GM12878 (cell line): ENCODE measurements at regions not wholly inside any gene's neighbourhood (a gene's known extent, or its start where the extent isn't known, plus 50 kb on each side); places are given as distances from the start of the nearest gene placed in this dataset.

Experiments used
- ATAC-seq: fragments of 200-7000 bp; cut with Tn5 transposase; 3 replicates; pipeline ENCODE4 v1.9.1; 2020; ENCODE audit warnings: mild to moderate bottlenecking, moderate library complexity
- BruUV-seq: library from RNA; stranded (reverse); fragments of 400-500 nt; replicated peaks from 2 replicates; lab custom pipeline; 2021; lab: Mats Ljungman, UMichigan
- CTCF ChIA-PET: fragments of 300-600 bp; sonication (Branson Sonifier 250); formaldehyde crosslinking; extraction: SDS; loops from one replicate; lab custom pipeline; 2021; ENCODE audit warnings: inconsistent platforms; lab: Yijun Ruan, JAX
- POLR2A ChIA-PET: fragments of 350-600 bp; formaldehyde crosslinking; extraction: SDS; loops from one replicate; lab custom pipeline; 2021; ENCODE audit warnings: inconsistent platforms; lab: Charles Lee
- RAD21 ChIA-PET: fragments of 300-600 bp; sonication (Branson Sonifier 250); formaldehyde crosslinking; loops from one replicate; lab custom pipeline; 2023; ENCODE audit warnings: antibody characterized with exemption; ENCODE audit not compliant: unreplicated experiment; lab: Charles Lee
- SMC1A ChIA-PET: fragments of 300-600 bp; sonication (Branson Sonifier 250); formaldehyde crosslinking; loops from one replicate; lab custom pipeline; 2023; ENCODE audit not compliant: unreplicated experiment, uncharacterized antibody; lab: Charles Lee
- DNase-seq: peaks from one replicate; pipeline ENCODE4 v3.0.0-alpha.2; 2011; ENCODE audit warnings: low read depth, low spot score
- FAIRE-seq: peaks from 3 replicates; lab custom pipeline; 2011; peaks lifted over from hg19 to GRCh38; lab: Jason Lieb, UNC
- H2AFZ ChIP-seq: 2 replicates; pipeline ENCODE4 v1.6.0; 2011; ENCODE audit warnings: low read depth, low read length, control low read depth; ENCODE audit not compliant: control insufficient read depth
- H3K27ac ChIP-seq: 2 replicates; pipeline ENCODE4 v1.5.1; 2011; ENCODE audit warnings: control low read depth; ENCODE audit not compliant: control insufficient read depth, insufficient read depth
- H3K27me3 ChIP-seq, 2 experiments: replicated peaks in 1 of 2; 2 replicates each; pipeline versions ENCODE4 v1.6.0 to v1.6.1; 2011; ENCODE audit warnings: low read length in 1 of 2; ENCODE audit not compliant: control insufficient read depth in 2 of 2, insufficient read depth in 2 of 2
- H3K36me3 ChIP-seq, 2 experiments: 2 replicates each; pipeline ENCODE4 v1.5.1; 2011; ENCODE audit warnings: low read length in 1 of 2; ENCODE audit not compliant: control insufficient read depth in 2 of 2, insufficient read depth in 2 of 2
- H3K4me1 ChIP-seq: 2 replicates; pipeline ENCODE4 v1.6.1; 2011; ENCODE audit warnings: mild to moderate bottlenecking, low read length, moderate library complexity, mixed read lengths; ENCODE audit not compliant: control insufficient read depth, insufficient read depth
- H3K4me2 ChIP-seq: 2 replicates; pipeline ENCODE4 v1.6.0; 2011; ENCODE audit warnings: control low read depth; ENCODE audit not compliant: control insufficient read depth, insufficient read depth
- H3K4me3 ChIP-seq: fragments of 200-600 bp; sonication (generic); 2 replicates; pipeline ENCODE4 v1.5.1; 2016
- H3K79me2 ChIP-seq: 2 replicates; pipeline ENCODE4 v1.6.0; 2011; ENCODE audit warnings: low read length; ENCODE audit not compliant: control insufficient read depth, insufficient read depth
- H3K9ac ChIP-seq: 2 replicates; pipeline ENCODE4 v1.8.0; 2011; ENCODE audit warnings: low read length, control low read depth, mixed read lengths; ENCODE audit not compliant: control insufficient read depth, insufficient read depth
- H3K9me3 ChIP-seq: replicated peaks from 3 replicates; pipeline ENCODE4 v1.5.1; 2011; ENCODE audit warnings: mild to moderate bottlenecking, low read length; ENCODE audit not compliant: control insufficient read depth, insufficient read depth
- H4K20me1 ChIP-seq: 2 replicates; pipeline ENCODE4 v1.6.0; 2011; ENCODE audit not compliant: control insufficient read depth, insufficient read depth
- HCFC1 ChIP-seq: fragments of 150-350 bp; IDR thresholded peaks from 2 replicates; pipeline ENCODE4 v1.6.1; 2014; ENCODE audit warnings: low read length
- MLLT1 ChIP-seq: fragments of 450-650 bp; IDR thresholded peaks from 2 replicates; pipeline ENCODE4 v1.6.1; 2016; ENCODE audit warnings: mild to moderate bottlenecking
- NRF1 ChIP-seq: conservative IDR thresholded peaks from 2 replicates; pipeline ENCODE4 v1.6.1; 2011; ENCODE audit warnings: mild to moderate bottlenecking, low read depth, low read length, improper control_type of control experiment
- PBX3 ChIP-seq: IDR thresholded peaks from 2 replicates; pipeline ENCODE4 v1.6.1; 2011; ENCODE audit warnings: mild to moderate bottlenecking, low read depth, low read length, moderate library complexity; ENCODE audit not compliant: insufficient replicate concordance
- SUPT20H ChIP-seq: IDR thresholded peaks from 2 replicates; pipeline ENCODE4 v1.6.1; 2011; ENCODE audit warnings: low read depth, mild to moderate bottlenecking, low read length, moderate library complexity, borderline replicate concordance; ENCODE audit not compliant: control insufficient read depth
- SUZ12 ChIP-seq: fragments of 200-600 bp; sonication (generic); IDR thresholded peaks from one replicate; pipeline ENCODE4 v1.6.1; 2018; ENCODE audit warnings: antibody characterized with exemption, mild to moderate bottlenecking; ENCODE audit not compliant: unreplicated experiment
- ZBTB40 ChIP-seq: fragments of 450-650 bp; IDR thresholded peaks from 2 replicates; pipeline ENCODE4 v1.6.1; 2016; ENCODE audit warnings: mild to moderate bottlenecking, moderate library complexity, borderline replicate concordance
- ZNF217 ChIP-seq: fragments of 450-650 bp; IDR thresholded peaks from 2 replicates; pipeline ENCODE4 v1.6.1; 2017; ENCODE audit warnings: antibody characterized with exemption, mild to moderate bottlenecking
- WGBS: methylation state at CpG from one replicate; pipeline ENCODE4 v1.1.6; 2016; ENCODE audit warnings: low lambda C conversion rate; ENCODE audit not compliant: insufficient replicate concordance, insufficient coverage; ENCODE audit errors: missing lambda C conversion rate; 5-methylcytosine and 5-hydroxymethylcytosine counted together
- in situ Hi-C: fragments of 300-500 bp; cut with MboI; formaldehyde crosslinking; loops from 9 replicates; pipeline ENCODE4 v1.14.3; 2018; ENCODE audit warnings: mixed read lengths
- intact Hi-C: fragments of 100-400 bp; cut with micrococcal nuclease; formaldehyde crosslinking; loops from one replicate; pipeline ENCODE4 v1.14.2; 2022; ENCODE audit not compliant: unreplicated experiment

GRCh38 chr18:76688724-76689472 lies 133.5 kb upstream of the ZNF236 start:
- Histone ChIP-seq H2AFZ (no peak overlapping the region; the same call in 1 of the 2 replicates), H3K4me1 (no peaks in the 10 kb centered on the region), H3K79me2 (no peaks in the 10 kb centered on the region), H3K9ac (no peak overlapping the region), H3K27ac (no peak overlapping the region), H3K9me3 (no peaks in the 10 kb centered on the region), H3K4me3 (no peak overlapping the region), H3K4me2 (no peak overlapping the region), H3K27me3 (no peaks in the 10 kb centered on the region; a peak in 1 of 4 replicates), H4K20me1 (no peaks in the 10 kb centered on the region), H3K36me3 (no peaks in the 10 kb centered on the region)
- intact Hi-C loops (no loop called here), in situ Hi-C loops (no loop called here)
- ChIA-PET RAD21 (no interaction called here), POLR2A (no interaction called here), SMC1A (interaction anchor here (2.1 kb wide), 1 partner anchor 290 kb away, joined by 16 read pairs; no protein-coding TSS in a partner anchor), CTCF (no interaction called here)
- DNase-seq (no peak), FAIRE-seq (no peak), ATAC-seq (no peak)
- TF ChIP-seq ZBTB40: no peak
- TF ChIP-seq SUPT20H: no peak
- no peak for TF ChIP-seq PBX3
- TF ChIP-seq SUZ12: no peak
- no peak for TF ChIP-seq NRF1
- no peak for TF ChIP-seq ZNF217
- TF ChIP-seq HCFC1: no peak
- TF ChIP-seq MLLT1: no peak
- BruUV-seq: no TSS peak
- 28% methylated on average over 13 of the region's 15 CpGs for whole genome bisulfite sequencing
